GM18511 (cell line): ENCODE measurements at regions not wholly inside any gene's neighbourhood (a gene's known extent, or its start where the extent isn't known, plus 50 kb on each side); places are given as distances from the start of the nearest gene placed in this dataset.
A peak's percentile ranks its signal among the peaks of the same experiment; 100 is the strongest.
"Not testable (repeated sequence)": the region's sequence is repeated elsewhere in the genome, so short reads cannot be mapped to it uniquely, and the experiment has no call there.

Experiments
- ATAC-seq: cut with Tn5 transposase; IDR thresholded peaks from one replicate; pipeline ENCODE4 v1.9.1; 2021; ENCODE audit warnings: mild to moderate bottlenecking, moderate library complexity; ENCODE audit not compliant: unreplicated experiment

GRCh38 chr16:21514474-21514840 is 84.9 kb upstream of the METTL9 start:
- not testable (repeated sequence) for ATAC-seq

GRCh38 chr16:21516705-21517040 is 82.7 kb upstream of the METTL9 start:
- not testable (repeated sequence) for ATAC-seq

GRCh38 chr16:21517263-21517662 is 82.1 kb upstream of the METTL9 start:
- ATAC-seq: peak; percentile 32

GRCh38 chr16:21519361-21520133 is 79.8 kb upstream of the METTL9 start:
- not testable (repeated sequence) for ATAC-seq

- peak; percentile 67 for ATAC-seq
These were observed 79.0 kb upstream of the METTL9 start for GRCh38 chr16:21520134-21521047.

GRCh38 chr16:21521048-21521389 is 78.4 kb upstream of the METTL9 start:
- ATAC-seq: not testable (repeated sequence)

GRCh38 chr16:21521390-21522143 is 77.8 kb upstream of the METTL9 start:
- not testable (repeated sequence) for ATAC-seq

GRCh38 chr16:21522846-21523245 is 76.5 kb upstream of the METTL9 start:
- not testable (repeated sequence) for ATAC-seq

- no peak for ATAC-seq
These were observed 75.8 kb upstream of the METTL9 start for GRCh38 chr16:21523411-21524067.

GRCh38 chr16:21524068-21524751 is 75.2 kb upstream of the METTL9 start:
- no peak for ATAC-seq

GRCh38 chr16:21524752-21525028 is 74.7 kb upstream of the METTL9 start:
- ATAC-seq: not testable (repeated sequence)

GRCh38 chr16:21525029-21525895 is 74.1 kb upstream of the METTL9 start:
- not testable (repeated sequence) for ATAC-seq

- not testable (repeated sequence) for ATAC-seq
These were observed 73.1 kb upstream of the METTL9 start for GRCh38 chr16:21525956-21526922.

GRCh38 chr16:21526923-21527807 is 72.2 kb upstream of the METTL9 start:
- no peak for ATAC-seq

- not testable (repeated sequence) for ATAC-seq
These were observed 70.2 kb upstream of the METTL9 start for GRCh38 chr16:21529060-21529658.

- not testable (repeated sequence) for ATAC-seq
These were observed 68.5 kb upstream of the METTL9 start for GRCh38 chr16:21530729-21531383.
